Esophagus squamous epithelium (tissue), 4 donors: ENCODE measurements at regions not wholly inside any gene's neighbourhood (a gene's known extent, or its start where the extent isn't known, plus 50 kb on each side); places are given as distances from the start of the nearest gene placed in this dataset.

Source experiments
- POLR2A ChIP-seq, 4 donors: fragments of 450-650 bp; IDR thresholded peaks; one replicate each; pipeline ENCODE4 v1.6.1; 2017; ENCODE audit warnings: antibody characterized with exemption in 4 of 4, mild to moderate bottlenecking in 4 of 4, moderate library complexity in 3 of 4
- TF ChIP-seq, protein P1 (sequence below), 6 experiments: fragments of 450-650 bp in 4 of 6; fragments of 200-600 bp in 2 of 6; sonication (generic) in 2 of 6; IDR thresholded peaks; one replicate each; pipeline ENCODE4 v1.5.1; 2016 to 2019; ENCODE audit warnings: antibody characterized with exemption in 6 of 6, mild to moderate bottlenecking in 4 of 6, moderate library complexity in 4 of 6

GRCh38 chr4:65893957-65894755 lies 223.9 kb upstream of the EPHA5 start:
- TF ChIP-seq, protein P1, sequence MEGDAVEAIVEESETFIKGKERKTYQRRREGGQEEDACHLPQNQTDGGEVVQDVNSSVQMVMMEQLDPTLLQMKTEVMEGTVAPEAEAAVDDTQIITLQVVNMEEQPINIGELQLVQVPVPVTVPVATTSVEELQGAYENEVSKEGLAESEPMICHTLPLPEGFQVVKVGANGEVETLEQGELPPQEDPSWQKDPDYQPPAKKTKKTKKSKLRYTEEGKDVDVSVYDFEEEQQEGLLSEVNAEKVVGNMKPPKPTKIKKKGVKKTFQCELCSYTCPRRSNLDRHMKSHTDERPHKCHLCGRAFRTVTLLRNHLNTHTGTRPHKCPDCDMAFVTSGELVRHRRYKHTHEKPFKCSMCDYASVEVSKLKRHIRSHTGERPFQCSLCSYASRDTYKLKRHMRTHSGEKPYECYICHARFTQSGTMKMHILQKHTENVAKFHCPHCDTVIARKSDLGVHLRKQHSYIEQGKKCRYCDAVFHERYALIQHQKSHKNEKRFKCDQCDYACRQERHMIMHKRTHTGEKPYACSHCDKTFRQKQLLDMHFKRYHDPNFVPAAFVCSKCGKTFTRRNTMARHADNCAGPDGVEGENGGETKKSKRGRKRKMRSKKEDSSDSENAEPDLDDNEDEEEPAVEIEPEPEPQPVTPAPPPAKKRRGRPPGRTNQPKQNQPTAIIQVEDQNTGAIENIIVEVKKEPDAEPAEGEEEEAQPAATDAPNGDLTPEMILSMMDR (IDR thresholded peaks at IDR 0.05): no peak
- no peak for TF ChIP-seq POLR2A (IDR thresholded peaks at IDR 0.05)
